ENCODE measurements at regions not wholly inside any gene's neighbourhood (a gene's known extent, or its start where the extent isn't known, plus 50 kb on each side); places are given as distances from the start of the nearest gene placed in this dataset.

DNA sequence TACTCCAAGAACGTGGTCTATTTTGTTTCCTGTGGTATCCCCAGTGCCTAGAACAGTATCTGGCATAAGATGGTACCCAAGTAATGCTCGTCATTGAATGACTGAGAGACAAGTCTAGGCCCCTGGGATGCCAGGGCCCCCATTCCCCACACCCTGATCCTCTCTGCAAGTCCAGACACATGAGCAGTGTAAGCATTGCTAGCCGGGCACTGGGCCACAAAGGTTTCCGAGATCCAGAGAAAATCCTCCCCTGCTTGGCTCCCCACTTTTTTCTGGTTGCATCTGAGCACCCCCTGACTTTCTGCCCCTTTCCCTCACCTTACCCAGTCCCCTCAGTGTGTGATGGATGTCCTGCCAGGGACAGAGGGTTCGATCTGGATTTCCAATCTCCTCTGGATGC is 160.1 kb upstream of the NECTIN1 start:
- H3K9me3 Mint-ChIP-seq (ENCODE audit: unreplicated experiment): peaks cover 4% of the 10 kb centered on the region
- no peaks in the 10 kb centered on the region for H3K4me1 ChIP-seq (ENCODE audit: insufficient read depth, low read length)
- H3K27me3 ChIP-seq (ENCODE audit: insufficient read depth, low read length): peaks cover 13% of the 10 kb centered on the region
- peaks cover 68% of the 10 kb centered on the region for H3K27me3 Mint-ChIP-seq (ENCODE audit: low read depth, unreplicated experiment)
- H3K27ac Mint-ChIP-seq (ENCODE audit: unreplicated experiment): no peak overlapping the region
- no peak for FAIRE-seq
- H3K4me1 Mint-ChIP-seq (ENCODE audit: low read depth, unreplicated experiment): peaks cover 13% of the 10 kb centered on the region
- no peak for DNase-seq (ENCODE audit: low read depth)
- H3K4me2 ChIP-seq (ENCODE audit: low read length): no peak overlapping the region
- H3K9me3 ChIP-seq (ENCODE audit: insufficient read depth, low read depth, low read length): no peaks in the 10 kb centered on the region
- H3K27ac ChIP-seq (ENCODE audit: low read depth, low read length): no peak overlapping the region
- peaks cover 2% of the 10 kb centered on the region for H3K36me3 Mint-ChIP-seq (ENCODE audit: low read depth, unreplicated experiment)
- H3K79me2 ChIP-seq (ENCODE audit: insufficient read depth, low read length): no peaks in the 10 kb centered on the region
- no peak overlapping the region for H2AFZ ChIP-seq (ENCODE audit: low read depth, low read length)
- TF ChIP-seq, protein P1, sequence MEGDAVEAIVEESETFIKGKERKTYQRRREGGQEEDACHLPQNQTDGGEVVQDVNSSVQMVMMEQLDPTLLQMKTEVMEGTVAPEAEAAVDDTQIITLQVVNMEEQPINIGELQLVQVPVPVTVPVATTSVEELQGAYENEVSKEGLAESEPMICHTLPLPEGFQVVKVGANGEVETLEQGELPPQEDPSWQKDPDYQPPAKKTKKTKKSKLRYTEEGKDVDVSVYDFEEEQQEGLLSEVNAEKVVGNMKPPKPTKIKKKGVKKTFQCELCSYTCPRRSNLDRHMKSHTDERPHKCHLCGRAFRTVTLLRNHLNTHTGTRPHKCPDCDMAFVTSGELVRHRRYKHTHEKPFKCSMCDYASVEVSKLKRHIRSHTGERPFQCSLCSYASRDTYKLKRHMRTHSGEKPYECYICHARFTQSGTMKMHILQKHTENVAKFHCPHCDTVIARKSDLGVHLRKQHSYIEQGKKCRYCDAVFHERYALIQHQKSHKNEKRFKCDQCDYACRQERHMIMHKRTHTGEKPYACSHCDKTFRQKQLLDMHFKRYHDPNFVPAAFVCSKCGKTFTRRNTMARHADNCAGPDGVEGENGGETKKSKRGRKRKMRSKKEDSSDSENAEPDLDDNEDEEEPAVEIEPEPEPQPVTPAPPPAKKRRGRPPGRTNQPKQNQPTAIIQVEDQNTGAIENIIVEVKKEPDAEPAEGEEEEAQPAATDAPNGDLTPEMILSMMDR (IDR thresholded peaks at IDR 0.05; ENCODE audit: insufficient read depth, low read depth, low read length): no peak
- no peak for TF ChIP-seq EZH2 (IDR thresholded peaks at IDR 0.05; ENCODE audit: insufficient read depth, low read length)
- no peak overlapping the region for H3K4me3 Mint-ChIP-seq (ENCODE audit: unreplicated experiment)
- H3K4me3 ChIP-seq (ENCODE audit: insufficient read depth, low read depth, low read length): no peak overlapping the region
- H3K9ac ChIP-seq (ENCODE audit: low read length): no peak overlapping the region
- H4K20me1 ChIP-seq (ENCODE audit: insufficient read depth, low read length): no peaks in the 10 kb centered on the region
- H3K36me3 ChIP-seq (ENCODE audit: insufficient read depth, low read length): no peaks in the 10 kb centered on the region

DNA sequence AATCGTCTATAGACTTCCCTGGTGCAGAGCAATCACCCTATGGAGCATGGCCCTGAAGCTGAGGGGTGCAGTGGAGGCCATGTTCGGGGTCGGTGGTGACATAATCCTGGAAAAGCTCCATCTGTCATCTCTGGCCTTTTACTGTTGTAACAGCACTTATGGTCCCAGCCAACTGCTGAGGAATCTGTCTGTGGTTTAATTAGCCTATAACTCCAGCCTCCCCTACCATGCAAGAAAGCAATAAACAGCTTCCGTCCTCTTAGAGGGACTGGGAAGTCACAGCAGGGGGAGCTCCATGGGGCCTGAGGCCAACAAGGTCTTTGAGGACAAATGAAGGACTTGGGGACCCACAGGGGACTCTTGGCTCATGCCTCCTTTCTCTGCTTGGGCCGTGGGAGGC is 159.1 kb upstream of the NECTIN1 start:
- Mint-ChIP-seq H3K27me3 (ENCODE audit: low read depth, unreplicated experiment) (peaks cover 68% of the 10 kb centered on the region), H3K9me3 (ENCODE audit: unreplicated experiment) (peaks cover 4% of the 10 kb centered on the region), H3K4me3 (ENCODE audit: unreplicated experiment) (no peak overlapping the region), H3K27ac (ENCODE audit: unreplicated experiment) (no peak overlapping the region), H3K36me3 (ENCODE audit: low read depth, unreplicated experiment) (peaks cover 2% of the 10 kb centered on the region), H3K4me1 (ENCODE audit: low read depth, unreplicated experiment) (peaks cover 13% of the 10 kb centered on the region)
- TF ChIP-seq, protein P1 (IDR thresholded peaks at IDR 0.05; ENCODE audit: insufficient read depth, low read depth, low read length): no peak
- no peak for TF ChIP-seq EZH2 (IDR thresholded peaks at IDR 0.05; ENCODE audit: insufficient read depth, low read length)
- no peak for FAIRE-seq
- Histone ChIP-seq H3K4me3 (ENCODE audit: insufficient read depth, low read depth, low read length) (no peak overlapping the region), H3K9me3 (ENCODE audit: insufficient read depth, low read depth, low read length) (no peaks in the 10 kb centered on the region), H3K4me2 (ENCODE audit: low read length) (no peak overlapping the region), H3K4me1 (ENCODE audit: insufficient read depth, low read length) (no peaks in the 10 kb centered on the region), H3K9ac (ENCODE audit: low read length) (no peak overlapping the region), H3K79me2 (ENCODE audit: insufficient read depth, low read length) (no peaks in the 10 kb centered on the region), H2AFZ (ENCODE audit: low read depth, low read length) (no peak overlapping the region), H4K20me1 (ENCODE audit: insufficient read depth, low read length) (no peaks in the 10 kb centered on the region), H3K36me3 (ENCODE audit: insufficient read depth, low read length) (no peaks in the 10 kb centered on the region), H3K27ac (ENCODE audit: low read depth, low read length) (no peak overlapping the region), H3K27me3 (ENCODE audit: insufficient read depth, low read length) (peaks cover 13% of the 10 kb centered on the region)
- no peak for DNase-seq (ENCODE audit: low read depth)

- H3K36me3 Mint-ChIP-seq (ENCODE audit: low read depth, unreplicated experiment): peaks cover 2% of the 10 kb centered on the region
- H3K79me2 ChIP-seq (ENCODE audit: insufficient read depth, low read length): no peaks in the 10 kb centered on the region
- H3K27ac ChIP-seq (ENCODE audit: low read depth, low read length): no peak overlapping the region
- H3K4me3 ChIP-seq (ENCODE audit: insufficient read depth, low read depth, low read length): no peak overlapping the region
- no peaks in the 10 kb centered on the region for H3K36me3 ChIP-seq (ENCODE audit: insufficient read depth, low read length)
- peaks cover 55% of the 10 kb centered on the region for H3K27me3 Mint-ChIP-seq (ENCODE audit: low read depth, unreplicated experiment)
- FAIRE-seq: no peak
- no peak for DNase-seq (ENCODE audit: low read depth)
- no peak overlapping the region for H3K9ac ChIP-seq (ENCODE audit: low read length)
- H4K20me1 ChIP-seq (ENCODE audit: insufficient read depth, low read length): no peaks in the 10 kb centered on the region
- no peak overlapping the region for H3K27ac Mint-ChIP-seq (ENCODE audit: unreplicated experiment)
- H3K4me3 Mint-ChIP-seq (ENCODE audit: unreplicated experiment): no peak overlapping the region
- H3K4me2 ChIP-seq (ENCODE audit: low read length): no peak overlapping the region
- peaks cover 13% of the 10 kb centered on the region for H3K4me1 Mint-ChIP-seq (ENCODE audit: low read depth, unreplicated experiment)
- no peak overlapping the region for H2AFZ ChIP-seq (ENCODE audit: low read depth, low read length)
- H3K27me3 ChIP-seq (ENCODE audit: insufficient read depth, low read length): peaks cover 8% of the 10 kb centered on the region
- H3K4me1 ChIP-seq (ENCODE audit: insufficient read depth, low read length): no peaks in the 10 kb centered on the region
- H3K9me3 ChIP-seq (ENCODE audit: insufficient read depth, low read depth, low read length): no peaks in the 10 kb centered on the region
- TF ChIP-seq, protein P1 (IDR thresholded peaks at IDR 0.05; ENCODE audit: insufficient read depth, low read depth, low read length): no peak
- no peak for TF ChIP-seq EZH2 (IDR thresholded peaks at IDR 0.05; ENCODE audit: insufficient read depth, low read length)
- peaks cover 4% of the 10 kb centered on the region for H3K9me3 Mint-ChIP-seq (ENCODE audit: unreplicated experiment)
Measured at GRCh38 chr11:119886667-119887230, 157.7 kb upstream of the NECTIN1 start.

All from astrocyte (in vitro differentiated cells and primary cell).